Endothelial cell of umbilical vein (primary cell): ENCODE measurements at regions not wholly inside any gene's neighbourhood (a gene's known extent, or its start where the extent isn't known, plus 50 kb on each side); places are given as distances from the start of the nearest gene placed in this dataset.

ENCODE experiments used
- BruUV-seq: library from RNA; stranded (reverse); fragments of 400-500 nt; replicated peaks from 2 replicates; lab custom pipeline; 2021; lab: Mats Ljungman, UMichigan
- CTCF ChIA-PET: fragments of 300-600, 350-600 bp; sonication (Branson Sonifier 250); formaldehyde crosslinking; loops from one replicate; lab custom pipeline; 2021; ENCODE audit warnings: antibody characterized with exemption, inconsistent platforms; lab: Charles Lee
- POLR2A ChIA-PET: fragments of 300-600, 350-600 bp; sonication (Branson Sonifier 250); formaldehyde crosslinking; loops from one replicate; lab custom pipeline; 2021; ENCODE audit warnings: antibody characterized with exemption, inconsistent platforms; lab: Charles Lee
- DNase-seq: peaks from one replicate; pipeline ENCODE4 v3.0.0-alpha.2; 2011; ENCODE audit warnings: low read depth, low spot score
- FAIRE-seq: peaks from 2 replicates; lab custom pipeline; 2011; peaks lifted over from hg19 to GRCh38; lab: Jason Lieb, UNC
- H2AFZ ChIP-seq: 2 replicates; pipeline ENCODE4 v1.6.0; 2012; ENCODE audit warnings: low read depth, low read length, control low read depth, inconsistent platforms
- H3K27ac ChIP-seq: 2 replicates; pipeline ENCODE4 v1.5.1; 2011; ENCODE audit warnings: low read depth, mild to moderate bottlenecking, control low read depth, low read length, moderate library complexity; ENCODE audit not compliant: insufficient read depth
- H3K27me3 ChIP-seq, 2 experiments: 2 replicates each; pipeline versions ENCODE4 v1.6.0 to v1.6.1; 2011; ENCODE audit warnings: low read length in 2 of 2, mixed read lengths in 1 of 2; ENCODE audit not compliant: control insufficient read depth in 2 of 2, insufficient read depth in 2 of 2
- H3K36me3 ChIP-seq, 2 experiments: 2 replicates in 1 of 2; 3 replicates in 1 of 2; pipeline ENCODE4 v1.5.1; 2011; ENCODE audit warnings: low read length in 2 of 2, mild to moderate bottlenecking in 1 of 2, moderate library complexity in 1 of 2; ENCODE audit not compliant: control insufficient read depth in 2 of 2, insufficient read depth in 2 of 2; ENCODE audit errors: extremely low read depth in 1 of 2
- H3K4me1 ChIP-seq: 3 replicates; pipeline ENCODE4 v1.5.1; 2011; ENCODE audit warnings: mild to moderate bottlenecking, low read length; ENCODE audit not compliant: control insufficient read depth, insufficient read depth; ENCODE audit errors: extremely low read depth
- H3K4me2 ChIP-seq: 2 replicates; pipeline ENCODE4 v1.6.1; 2011; ENCODE audit warnings: low read length, control low read depth, mixed read lengths; ENCODE audit not compliant: insufficient read depth
- H3K4me3 ChIP-seq, 3 experiments: fragments of 200-600 bp in 1 of 3; sonication (generic), shearing (Covaris generic) in 1 of 3; replicated peaks in 1 of 3; 2 replicates each; pipeline ENCODE4 v1.5.1; 2011 to 2016; ENCODE audit warnings: control low read depth in 3 of 3, low read length in 3 of 3, mild to moderate bottlenecking in 2 of 3, inconsistent platforms in 1 of 3, low read depth in 1 of 3, moderate library complexity in 1 of 3; ENCODE audit not compliant: insufficient read depth in 1 of 3
- H3K79me2 ChIP-seq: 2 replicates; pipeline ENCODE4 v1.6.0; 2012; ENCODE audit warnings: low read length, inconsistent platforms; ENCODE audit not compliant: control insufficient read depth, insufficient read depth
- H3K9ac ChIP-seq: replicated peaks from 2 replicates; pipeline ENCODE3; 2011; ENCODE audit warnings: low read length, control low read depth; ENCODE audit not compliant: insufficient read depth; ENCODE audit errors: extremely low read depth
- H3K9me1 ChIP-seq: replicated peaks from 3 replicates; pipeline ENCODE4 v1.6.0; 2011; ENCODE audit warnings: mild to moderate bottlenecking, low read length; ENCODE audit not compliant: control insufficient read depth, insufficient read depth; ENCODE audit errors: extremely low read depth
- H3K9me3 ChIP-seq: replicated peaks from 2 replicates; pipeline ENCODE4 v1.5.1; 2012; ENCODE audit warnings: low read length, inconsistent platforms; ENCODE audit not compliant: control insufficient read depth, insufficient read depth
- H4K20me1 ChIP-seq: replicated peaks from 2 replicates; pipeline ENCODE3; 2011; ENCODE audit warnings: mild to moderate bottlenecking, low read length; ENCODE audit not compliant: control insufficient read depth, insufficient read depth; ENCODE audit errors: extremely low read depth
- CTCF ChIP-seq, 2 donors: IDR thresholded peaks; 1 replicate in 1 of 2; 2 replicates in 1 of 2; pipeline ENCODE4 v1.5.1; 2011; ENCODE audit warnings: low read length in 2 of 2, mild to moderate bottlenecking in 2 of 2, moderate library complexity in 2 of 2, control low read depth in 1 of 2, inconsistent platforms in 1 of 2, low read depth in 1 of 2; ENCODE audit not compliant: insufficient read depth in 1 of 2; ENCODE audit errors: extremely low read depth in 1 of 2
- EZH2 ChIP-seq: IDR thresholded peaks from 2 replicates; pipeline ENCODE4 v1.6.1; 2012; ENCODE audit warnings: borderline replicate concordance, low read depth, mild to moderate bottlenecking, moderate library complexity, low read length, inconsistent platforms; ENCODE audit not compliant: severe bottlenecking
- FOS ChIP-seq: IDR thresholded peaks from 2 replicates; pipeline ENCODE4 v1.6.1; 2011; ENCODE audit warnings: mild to moderate bottlenecking, low read length, moderate library complexity, borderline replicate concordance; ENCODE audit not compliant: insufficient read depth
- GATA2 ChIP-seq: IDR thresholded peaks from 2 replicates; pipeline ENCODE4 v1.7.0; 2011; ENCODE audit warnings: low read depth, mild to moderate bottlenecking, moderate library complexity, mixed read lengths, low read length; ENCODE audit not compliant: insufficient read length, insufficient read depth
- JUN ChIP-seq: IDR thresholded peaks from 2 replicates; pipeline ENCODE4 v1.6.1; 2011; ENCODE audit warnings: borderline replicate concordance, low read depth; ENCODE audit not compliant: insufficient read length, insufficient read depth
- MAX ChIP-seq: IDR thresholded peaks from 2 replicates; pipeline ENCODE4 v1.6.1; 2011; ENCODE audit not compliant: insufficient read depth, insufficient read length
- MYC ChIP-seq: IDR thresholded peaks from one replicate; pipeline ENCODE4 v1.6.1; 2011; ENCODE audit warnings: mild to moderate bottlenecking, low read depth, low read length
- POLR2A ChIP-seq: IDR thresholded peaks from 2 replicates; pipeline ENCODE4 v1.6.1; 2012; ENCODE audit warnings: low read depth, mild to moderate bottlenecking, control low read depth, low read length
- POLR2AphosphoS5 ChIP-seq: IDR thresholded peaks from 2 replicates; pipeline ENCODE4 v1.6.1; 2012; ENCODE audit warnings: low read depth, mild to moderate bottlenecking, control low read depth, low read length, moderate library complexity; ENCODE audit not compliant: insufficient read depth
- dilution Hi-C: fragments of 300-500 bp; cut with MboI; formaldehyde crosslinking; loops from one replicate; pipeline ENCODE4 v1.15.0; 2019; ENCODE audit warnings: low sequenced_read_pairs; ENCODE audit not compliant: extremely low pct_ligation_motif_present
- intact Hi-C: fragments of 100-400 bp; cut with micrococcal nuclease; formaldehyde crosslinking; loops from one replicate; pipeline ENCODE4 v1.10.0; 2022

- H3K79me2 ChIP-seq, result no peaks in the 10 kb centered on the region
- TF ChIP-seq FOS, result no peak
- no peak for TF ChIP-seq EZH2
- TF ChIP-seq GATA2, result no peak
- no peak for TF ChIP-seq POLR2AphosphoS5
- no peak for TF ChIP-seq POLR2A
- no peak for TF ChIP-seq CTCF (IDR thresholded peaks at IDR 0.05; ENCODE audit: extremely low read depth in 1 of 2, insufficient read depth in 1 of 2, low read depth in 1 of 2, low read length in 2 of 2)
- TF ChIP-seq MAX, result no peak
- TF ChIP-seq JUN, result no peak
- no peak for TF ChIP-seq MYC
- FAIRE-seq (no peak), DNase-seq (no peak)
- CTCF ChIA-PET, result interaction anchor here (1.0 to 1.1 kb wide), 2 partner anchors 12 to 13 kb away, joined by 4 read pairs; no protein-coding TSS in a partner anchor
- no peaks in the 10 kb centered on the region for H3K27me3 ChIP-seq
- dilution Hi-C loops, result no loop called here
- intact Hi-C loops, result no loop called here
- no peaks in the 10 kb centered on the region for H3K9me3 ChIP-seq
- H4K20me1 ChIP-seq, result no peaks in the 10 kb centered on the region
- no peaks in the 10 kb centered on the region for H3K4me1 ChIP-seq
- no peak overlapping the region for H3K4me2 ChIP-seq
- no peak overlapping the region for H3K9ac ChIP-seq
- no peak overlapping the region for H3K4me3 ChIP-seq
- H3K36me3 ChIP-seq, result no peaks in the 10 kb centered on the region
- no TSS peak for BruUV-seq
- H3K9me1 ChIP-seq, result no peaks in the 10 kb centered on the region
- no peak overlapping the region for H2AFZ ChIP-seq
- POLR2A ChIA-PET, result no interaction called here
- H3K27ac ChIP-seq, result no peak overlapping the region
Measured at GRCh38 chr3:157820157-157820517, 286.1 kb downstream of the SHOX2 start.
